ENCODE measurements at regions not wholly inside any gene's neighbourhood (a gene's known extent, or its start where the extent isn't known, plus 50 kb on each side); places are given as distances from the start of the nearest gene placed in this dataset.
A peak's percentile ranks its signal among the peaks of the same experiment; 100 is the strongest.

GRCh38 chr5:83889971-83890745, 169.5 kb upstream of the HAPLN1 start:
- TF ChIP-seq, protein P1, sequence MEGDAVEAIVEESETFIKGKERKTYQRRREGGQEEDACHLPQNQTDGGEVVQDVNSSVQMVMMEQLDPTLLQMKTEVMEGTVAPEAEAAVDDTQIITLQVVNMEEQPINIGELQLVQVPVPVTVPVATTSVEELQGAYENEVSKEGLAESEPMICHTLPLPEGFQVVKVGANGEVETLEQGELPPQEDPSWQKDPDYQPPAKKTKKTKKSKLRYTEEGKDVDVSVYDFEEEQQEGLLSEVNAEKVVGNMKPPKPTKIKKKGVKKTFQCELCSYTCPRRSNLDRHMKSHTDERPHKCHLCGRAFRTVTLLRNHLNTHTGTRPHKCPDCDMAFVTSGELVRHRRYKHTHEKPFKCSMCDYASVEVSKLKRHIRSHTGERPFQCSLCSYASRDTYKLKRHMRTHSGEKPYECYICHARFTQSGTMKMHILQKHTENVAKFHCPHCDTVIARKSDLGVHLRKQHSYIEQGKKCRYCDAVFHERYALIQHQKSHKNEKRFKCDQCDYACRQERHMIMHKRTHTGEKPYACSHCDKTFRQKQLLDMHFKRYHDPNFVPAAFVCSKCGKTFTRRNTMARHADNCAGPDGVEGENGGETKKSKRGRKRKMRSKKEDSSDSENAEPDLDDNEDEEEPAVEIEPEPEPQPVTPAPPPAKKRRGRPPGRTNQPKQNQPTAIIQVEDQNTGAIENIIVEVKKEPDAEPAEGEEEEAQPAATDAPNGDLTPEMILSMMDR (IDR thresholded peaks at IDR 0.05; ENCODE audit: borderline replicate concordance, extremely low read depth, insufficient read depth): no peak
- peak in 2 of 5 donors; percentile 4 to 7 for DNase-seq
- Histone ChIP-seq H3K27me3 (ENCODE audit: control insufficient read depth, insufficient read depth, low read length) (no peaks in the 10 kb centered on the region), H3K4me1 (ENCODE audit: control insufficient read depth in 2 of 3, insufficient read depth in 2 of 3, low read depth in 1 of 3, low read length in 3 of 3) (no peaks in the 10 kb centered on the region), H3K4me3 (ENCODE audit: low read length in 3 of 3) (no peak overlapping the region), H3K36me3 (ENCODE audit: control insufficient read depth in 2 of 3, insufficient read depth in 3 of 3, low read length in 3 of 3) (no peaks in the 10 kb centered on the region), H3K9ac (ENCODE audit: low read length in 3 of 3) (no peak overlapping the region), H3K9me3 (ENCODE audit: control insufficient read depth in 2 of 3, insufficient read depth in 1 of 3, low read length in 3 of 3) (no peaks in the 10 kb centered on the region), H3K27ac (ENCODE audit: low read depth in 2 of 2, low read length in 2 of 2) (no peak overlapping the region)
- intact Hi-C loops (cut with DNase I): no loop called here
- no peak for FAIRE-seq

GRCh38 chr5:83877911-83878706, 157.5 kb upstream of the HAPLN1 start:
- no peak overlapping the region for H3K4me3 ChIP-seq (ENCODE audit: low read length in 3 of 3)
- H3K9me3 ChIP-seq (ENCODE audit: control insufficient read depth in 2 of 3, insufficient read depth in 1 of 3, low read length in 3 of 3): no peaks in the 10 kb centered on the region
- intact Hi-C loops (cut with DNase I): no loop called here
- no peak overlapping the region for H3K9ac ChIP-seq (ENCODE audit: low read length in 3 of 3)
- DNase-seq (peak in 1 of 5 donors; percentile 15), FAIRE-seq (no peak)
- H3K27ac ChIP-seq (ENCODE audit: low read depth in 2 of 2, low read length in 2 of 2): no peak overlapping the region
- no peaks in the 10 kb centered on the region for H3K4me1 ChIP-seq (ENCODE audit: control insufficient read depth in 2 of 3, insufficient read depth in 2 of 3, low read depth in 1 of 3, low read length in 3 of 3)
- H3K27me3 ChIP-seq (ENCODE audit: control insufficient read depth, insufficient read depth, low read length): no peaks in the 10 kb centered on the region
- TF ChIP-seq, protein P1 (IDR thresholded peaks at IDR 0.05; ENCODE audit: borderline replicate concordance, extremely low read depth, insufficient read depth): no peak
- no peaks in the 10 kb centered on the region for H3K36me3 ChIP-seq (ENCODE audit: control insufficient read depth in 2 of 3, insufficient read depth in 3 of 3, low read length in 3 of 3)

DNA sequence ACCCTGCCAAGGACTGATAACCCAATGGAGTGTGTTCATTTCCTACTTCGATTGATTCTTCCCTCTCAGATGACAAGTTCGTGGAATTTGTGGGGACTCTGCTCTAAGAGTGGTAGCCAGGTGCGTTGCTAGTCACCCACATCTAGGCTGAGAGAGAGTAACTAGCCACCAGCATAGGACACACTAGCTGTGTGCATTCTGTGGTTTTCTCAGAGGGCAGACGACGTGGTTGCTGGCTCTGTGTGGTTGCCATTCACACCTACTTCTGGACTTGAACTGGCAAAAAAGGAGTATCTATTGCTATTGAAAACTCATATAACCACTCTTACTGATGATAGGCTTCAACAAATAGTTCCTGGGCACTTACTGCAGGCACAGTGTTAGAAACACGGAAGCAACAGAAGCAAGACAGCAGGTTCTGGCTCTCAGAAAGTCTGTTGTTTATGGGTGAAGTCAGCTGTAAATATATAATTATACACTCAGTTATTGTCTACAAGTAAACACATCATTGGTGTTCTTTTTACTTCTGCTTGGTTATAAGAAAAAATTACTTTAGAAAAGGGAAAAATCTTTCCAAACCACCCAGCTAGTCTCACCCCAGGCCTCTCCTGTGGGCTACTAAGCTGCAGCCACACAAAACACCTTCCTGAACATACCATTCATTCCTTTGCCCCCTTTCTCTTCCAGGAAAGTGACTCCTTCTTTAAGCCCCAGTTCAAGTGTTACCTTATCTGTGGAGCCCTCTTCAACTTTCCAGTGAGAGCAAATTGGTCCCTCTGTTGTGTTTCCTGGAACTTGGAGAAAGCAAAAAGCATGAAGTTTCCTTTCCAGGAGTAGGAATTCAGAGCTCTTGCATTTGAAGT, 151.1 kb upstream of the HAPLN1 start:
- no peaks in the 10 kb centered on the region for H3K4me1 ChIP-seq (ENCODE audit: control insufficient read depth in 2 of 3, insufficient read depth in 2 of 3, low read depth in 1 of 3, low read length in 3 of 3)
- FAIRE-seq: no peak
- no peak overlapping the region for H3K4me3 ChIP-seq (ENCODE audit: low read length in 3 of 3)
- H3K9me3 ChIP-seq (ENCODE audit: control insufficient read depth in 2 of 3, insufficient read depth in 1 of 3, low read length in 3 of 3): no peaks in the 10 kb centered on the region
- DNase-seq: no peak
- no peak overlapping the region for H3K9ac ChIP-seq (ENCODE audit: low read length in 3 of 3)
- TF ChIP-seq, protein P1 (IDR thresholded peaks at IDR 0.05; ENCODE audit: borderline replicate concordance, extremely low read depth, insufficient read depth): no peak
- H3K27ac ChIP-seq (ENCODE audit: low read depth in 2 of 2, low read length in 2 of 2): no peak overlapping the region
- H3K27me3 ChIP-seq (ENCODE audit: control insufficient read depth, insufficient read depth, low read length): no peaks in the 10 kb centered on the region
- no peaks in the 10 kb centered on the region for H3K36me3 ChIP-seq (ENCODE audit: control insufficient read depth in 2 of 3, insufficient read depth in 3 of 3, low read length in 3 of 3)
- intact Hi-C loops (cut with DNase I): no loop called here

All from kidney (tissue), 13 donors.